ENCODE measurements at regions not wholly inside any gene's neighbourhood (a gene's known extent, or its start where the extent isn't known, plus 50 kb on each side); places are given as distances from the start of the nearest gene placed in this dataset.

GRCh38 chr13:71382285-71382684, 484.7 kb downstream of the DACH1 start:
- intact Hi-C loops (cut with DNase I): no loop called here
- TF ChIP-seq CTCF (IDR thresholded peaks at IDR 0.05) (no peak), POLR2AphosphoS5 (IDR thresholded peaks at IDR 0.05) (no peak), EP300 (IDR thresholded peaks at IDR 0.05) (no peak), POLR2A (IDR thresholded peaks at IDR 0.05; ENCODE audit: low read depth) (no peak)
- Histone ChIP-seq H3K4me1 (no peaks in the 10 kb centered on the region), H3K27ac (replicated peaks in 1 of 4) (no peak overlapping the region), H3K9me3 (no peaks in the 10 kb centered on the region), H3K4me3 (no peak overlapping the region), H3K27me3 (no peaks in the 10 kb centered on the region), H3K36me3 (no peaks in the 10 kb centered on the region)
- 86% methylated on average over 4 of the region's 4 CpGs for WGBS
- DNase-seq (ENCODE audit: extremely low spot score): no peak

- no peak for DNase-seq (ENCODE audit: extremely low spot score)
- Histone ChIP-seq H3K27me3 (no peaks in the 10 kb centered on the region), H3K27ac (replicated peaks in 1 of 4) (no peak overlapping the region), H3K9me3 (no peaks in the 10 kb centered on the region), H3K4me3 (no peak overlapping the region), H3K4me1 (no peaks in the 10 kb centered on the region), H3K36me3 (no peaks in the 10 kb centered on the region)
- TF ChIP-seq CTCF (IDR thresholded peaks at IDR 0.05) (no peak), POLR2A (IDR thresholded peaks at IDR 0.05; ENCODE audit: low read depth) (no peak), POLR2AphosphoS5 (IDR thresholded peaks at IDR 0.05) (no peak), EP300 (IDR thresholded peaks at IDR 0.05) (no peak)
- 79% methylated on average over 2 of the region's 2 CpGs for WGBS
- intact Hi-C loops (cut with DNase I): no loop called here
Observed at GRCh38 chr13:71380191-71380590, 486.8 kb downstream of the DACH1 start.

GRCh38 chr13:71378961-71379905, 487.8 kb downstream of the DACH1 start:
- Histone ChIP-seq H3K27me3 (no peaks in the 10 kb centered on the region), H3K36me3 (no peaks in the 10 kb centered on the region), H3K27ac (replicated peaks in 1 of 4) (peak overlapping the region in 1 of 4 donors; percentile 37), H3K9me3 (no peaks in the 10 kb centered on the region), H3K4me1 (no peaks in the 10 kb centered on the region), H3K4me3 (peak overlapping the region; percentile 6 to 41 (median 20))
- DNase-seq (ENCODE audit: extremely low spot score): no peak
- intact Hi-C loops (cut with DNase I): no loop called here
- 44% methylated on average over 5 of the region's 5 CpGs for WGBS
- TF ChIP-seq POLR2A (IDR thresholded peaks at IDR 0.05; ENCODE audit: low read depth) (no peak), EP300 (IDR thresholded peaks at IDR 0.05) (no peak), POLR2AphosphoS5 (IDR thresholded peaks at IDR 0.05) (no peak), CTCF (IDR thresholded peaks at IDR 0.05) (no peak)

- Histone ChIP-seq H3K27me3 (no peaks in the 10 kb centered on the region), H3K4me3 (no peak overlapping the region), H3K9me3 (no peaks in the 10 kb centered on the region), H3K4me1 (no peaks in the 10 kb centered on the region), H3K27ac (replicated peaks in 1 of 4) (no peak overlapping the region), H3K36me3 (no peaks in the 10 kb centered on the region)
- no peak for DNase-seq (ENCODE audit: extremely low spot score)
- WGBS: 39% methylated on average over 3 of the region's 3 CpGs
- no peak for TF ChIP-seq POLR2A (IDR thresholded peaks at IDR 0.05; ENCODE audit: low read depth)
- TF ChIP-seq POLR2AphosphoS5 (IDR thresholded peaks at IDR 0.05): no peak
- TF ChIP-seq EP300 (IDR thresholded peaks at IDR 0.05): no peak
- TF ChIP-seq CTCF (IDR thresholded peaks at IDR 0.05): no peak
- intact Hi-C loops (cut with DNase I): no loop called here
Observed at GRCh38 chr13:71374471-71375049, 492.4 kb downstream of the DACH1 start.

Measured in esophagus muscularis mucosa (tissue), 4 donors.